Upper lobe of right lung (tissue), 1 donor: ENCODE measurements at regions not wholly inside any gene's neighbourhood (a gene's known extent, or its start where the extent isn't known, plus 50 kb on each side); places are given as distances from the start of the nearest gene placed in this dataset.
"Not testable (repeated sequence)": the region's sequence is repeated elsewhere in the genome, so short reads cannot be mapped to it uniquely, and the experiment has no call there.

Source experiments
- ATAC-seq: fragments of 200-7000 bp; cut with Tn5 transposase; one replicate; pipeline ENCODE4 v1.9.1; 2020; ENCODE audit warnings: mild to moderate bottlenecking, moderate library complexity
- DNase-seq: peaks from one replicate; pipeline ENCODE4 v3.0.0-alpha.2; 2020
- H3K27ac ChIP-seq: fragments of 200-600 bp; one replicate; pipeline ENCODE4 v1.8.0; 2022
- H3K27me3 ChIP-seq: fragments of 200-600 bp; one replicate; pipeline ENCODE4 v1.8.0; 2022; ENCODE audit warnings: mild to moderate bottlenecking
- H3K36me3 ChIP-seq: fragments of 200-600 bp; one replicate; pipeline ENCODE4 v1.8.0; 2022
- H3K4me1 ChIP-seq: fragments of 200-600 bp; one replicate; pipeline ENCODE4 v1.8.0; 2022
- H3K4me3 ChIP-seq: fragments of 200-600 bp; one replicate; pipeline ENCODE4 v1.8.0; 2022; ENCODE audit warnings: mild to moderate bottlenecking
- H3K9me3 ChIP-seq: fragments of 200-600 bp; one replicate; pipeline ENCODE4 v1.8.0; 2022
- intact Hi-C: fragments of 100-400 bp; cut with DNase I; formaldehyde crosslinking; loops from one replicate; pipeline ENCODE4 v1.11.0; 2022
- TF ChIP-seq, protein P1 (sequence below): fragments of 200-600 bp; IDR thresholded peaks from one replicate; pipeline ENCODE4 v1.8.0; 2022; ENCODE audit warnings: antibody characterized with exemption
- donor health status: DM: no; HTN: yes; CAD: no; lungs with severe emphysema.

- ATAC-seq (peak; percentile 34), DNase-seq (no peak)
- TF ChIP-seq, protein P1, sequence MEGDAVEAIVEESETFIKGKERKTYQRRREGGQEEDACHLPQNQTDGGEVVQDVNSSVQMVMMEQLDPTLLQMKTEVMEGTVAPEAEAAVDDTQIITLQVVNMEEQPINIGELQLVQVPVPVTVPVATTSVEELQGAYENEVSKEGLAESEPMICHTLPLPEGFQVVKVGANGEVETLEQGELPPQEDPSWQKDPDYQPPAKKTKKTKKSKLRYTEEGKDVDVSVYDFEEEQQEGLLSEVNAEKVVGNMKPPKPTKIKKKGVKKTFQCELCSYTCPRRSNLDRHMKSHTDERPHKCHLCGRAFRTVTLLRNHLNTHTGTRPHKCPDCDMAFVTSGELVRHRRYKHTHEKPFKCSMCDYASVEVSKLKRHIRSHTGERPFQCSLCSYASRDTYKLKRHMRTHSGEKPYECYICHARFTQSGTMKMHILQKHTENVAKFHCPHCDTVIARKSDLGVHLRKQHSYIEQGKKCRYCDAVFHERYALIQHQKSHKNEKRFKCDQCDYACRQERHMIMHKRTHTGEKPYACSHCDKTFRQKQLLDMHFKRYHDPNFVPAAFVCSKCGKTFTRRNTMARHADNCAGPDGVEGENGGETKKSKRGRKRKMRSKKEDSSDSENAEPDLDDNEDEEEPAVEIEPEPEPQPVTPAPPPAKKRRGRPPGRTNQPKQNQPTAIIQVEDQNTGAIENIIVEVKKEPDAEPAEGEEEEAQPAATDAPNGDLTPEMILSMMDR, result no peak
- Histone ChIP-seq H3K9me3 (no peaks in the 10 kb centered on the region), H3K27ac (no peak overlapping the region), H3K4me1 (no peaks in the 10 kb centered on the region), H3K36me3 (no peaks in the 10 kb centered on the region), H3K27me3 (peaks cover 23% of the 10 kb centered on the region), H3K4me3 (no peak overlapping the region)
- intact Hi-C loops, result no loop called here
Observed at GRCh38 chr2:132256251-132256902, 94.6 kb upstream of the ANKRD30BL start.

- ATAC-seq, H3K4me3 ChIP-seq, intact Hi-C loops, H3K4me1 ChIP-seq, H3K36me3 ChIP-seq, DNase-seq, H3K27ac ChIP-seq, H3K9me3 ChIP-seq: not testable (repeated sequence)
- H3K27me3 ChIP-seq, result peaks cover 23% of the 10 kb centered on the region
Observed at GRCh38 chr2:132256903-132257300, 95.2 kb upstream of the ANKRD30BL start.

- H3K36me3 ChIP-seq, H3K27ac ChIP-seq, H3K4me1 ChIP-seq, H3K4me3 ChIP-seq, H3K9me3 ChIP-seq, intact Hi-C loops, DNase-seq, ATAC-seq: not testable (repeated sequence)
- peaks cover 23% of the 10 kb centered on the region for H3K27me3 ChIP-seq
Observed at GRCh38 chr2:132257301-132258171, 95.8 kb upstream of the ANKRD30BL start.

GRCh38 chr2:132259276-132259675 is 97.5 kb upstream of the ANKRD30BL start:
- H3K9me3 ChIP-seq, H3K4me3 ChIP-seq, H3K27ac ChIP-seq, H3K36me3 ChIP-seq, H3K4me1 ChIP-seq, ATAC-seq, DNase-seq, intact Hi-C loops: not testable (repeated sequence)
- peaks cover 23% of the 10 kb centered on the region for H3K27me3 ChIP-seq

DNA sequence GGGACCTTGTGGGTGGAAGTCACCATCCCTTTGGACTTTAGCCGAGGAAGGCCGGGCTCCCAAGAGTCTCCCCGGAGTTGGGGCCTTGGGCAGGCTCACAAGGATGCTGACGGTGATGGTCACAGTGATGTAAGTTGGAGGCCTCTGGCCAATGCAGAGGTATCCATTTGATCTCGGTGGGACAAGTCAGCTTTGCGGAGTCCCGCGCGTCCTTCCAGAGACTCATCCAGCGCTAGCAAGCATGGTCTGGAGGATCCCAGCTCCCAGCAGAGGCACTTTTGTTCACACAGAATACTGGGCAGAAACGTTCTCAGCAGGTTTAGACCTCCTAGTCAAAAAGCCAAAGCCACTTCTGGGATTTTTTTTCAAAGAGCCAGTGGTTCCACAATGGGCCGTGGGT is 103.8 kb upstream of the ANKRD30BL start:
- intact Hi-C loops, H3K9me3 ChIP-seq, H3K4me1 ChIP-seq, H3K36me3 ChIP-seq, ATAC-seq, H3K27me3 ChIP-seq, DNase-seq, H3K4me3 ChIP-seq, H3K27ac ChIP-seq: not testable (repeated sequence)

GRCh38 chr2:132267105-132267497 is 105.3 kb upstream of the ANKRD30BL start:
- H3K4me1 ChIP-seq, result peaks cover 5% of the 10 kb centered on the region
- no peak overlapping the region for H3K27ac ChIP-seq
- no peaks in the 10 kb centered on the region for H3K36me3 ChIP-seq
- H3K4me3 ChIP-seq, result no peak overlapping the region
- intact Hi-C loops, result no loop called here
- ATAC-seq (no peak), DNase-seq (no peak)
- H3K9me3 ChIP-seq, result no peaks in the 10 kb centered on the region
- no peaks in the 10 kb centered on the region for H3K27me3 ChIP-seq
- TF ChIP-seq, protein P1, result no peak

DNA sequence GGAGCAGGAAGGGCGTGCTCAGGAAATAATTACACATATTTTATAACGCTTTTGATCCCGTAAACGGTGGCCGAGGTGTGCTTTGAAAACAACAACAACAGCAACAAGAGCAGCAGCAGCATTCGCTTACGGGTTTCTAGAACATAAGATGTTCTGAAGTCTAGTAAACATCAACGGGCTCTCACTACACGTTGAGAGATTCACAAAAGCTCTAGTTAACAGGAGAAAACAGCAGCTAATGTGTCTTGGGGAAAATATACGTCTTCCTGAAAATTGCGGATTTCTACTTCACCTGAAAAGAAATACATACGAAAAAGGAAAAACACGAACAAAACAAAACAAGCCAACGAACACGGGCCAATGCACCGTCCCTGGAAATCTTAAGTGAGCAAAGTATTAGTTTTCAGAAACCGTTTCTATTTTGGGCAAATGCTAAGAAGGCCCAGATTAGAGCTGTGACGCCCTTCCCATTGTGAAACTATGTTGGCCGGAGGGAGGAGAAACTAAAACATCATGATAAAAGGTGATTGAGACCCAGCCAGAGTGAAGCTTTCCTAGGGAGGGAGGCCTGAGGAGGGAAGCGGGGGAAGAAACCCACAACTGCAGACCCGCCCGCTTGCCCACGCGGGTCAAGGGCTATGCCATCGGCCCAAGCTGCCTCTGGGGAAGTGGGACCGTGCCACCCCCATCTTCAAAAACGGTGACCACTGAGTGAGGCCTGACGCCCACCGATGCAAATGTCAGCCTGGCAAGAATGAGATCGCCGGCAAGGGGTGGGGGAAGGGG is 105.9 kb upstream of the ANKRD30BL start:
- H3K9me3 ChIP-seq, H3K4me1 ChIP-seq, ATAC-seq, H3K36me3 ChIP-seq, intact Hi-C loops, H3K27me3 ChIP-seq, H3K27ac ChIP-seq: not testable (repeated sequence)
- H3K4me3 ChIP-seq, result peak overlapping the region; percentile 39
- DNase-seq, result peak; percentile 67
